ENCODE measurements at regions not wholly inside any gene's neighbourhood (a gene's known extent, or its start where the extent isn't known, plus 50 kb on each side); places are given as distances from the start of the nearest gene placed in this dataset.

- TF ChIP-seq TAF1 (IDR thresholded peaks at IDR 0.05; ENCODE audit: low read depth, low read length): no peak
- no peak for TF ChIP-seq POLR2A (IDR thresholded peaks at IDR 0.05; ENCODE audit: low read depth, low read length)
- no peak for TF ChIP-seq POLR2AphosphoS5 (IDR thresholded peaks at IDR 0.05; ENCODE audit: low read depth, low read length)
- TF ChIP-seq POU2F2 (IDR thresholded peaks at IDR 0.05; ENCODE audit: low read depth, low read length): no peak
- no peak for TF ChIP-seq PAX5 (IDR thresholded peaks at IDR 0.05; ENCODE audit: insufficient read depth, low read length, severe bottlenecking)
Observed at GRCh38 chr15:22251422-22251821, 171.1 kb downstream of the OR4M2 start.
